Fibroblast of mammary gland (primary cell): ENCODE measurements at regions not wholly inside any gene's neighbourhood (a gene's known extent, or its start where the extent isn't known, plus 50 kb on each side); places are given as distances from the start of the nearest gene placed in this dataset.

ENCODE experiments used
- DNase-seq: peaks from one replicate; pipeline ENCODE4 v3.0.0-alpha.2; 2010; ENCODE audit warnings: low read depth
- H3K4me3 ChIP-seq: 2 replicates; pipeline ENCODE4 v1.5.1; 2011; ENCODE audit warnings: low read depth, mild to moderate bottlenecking, low read length, moderate library complexity; ENCODE audit not compliant: control insufficient read depth
- TF ChIP-seq, protein P1 (sequence below): conservative IDR thresholded peaks from 2 replicates; pipeline ENCODE4 v1.5.1; 2011; ENCODE audit warnings: low read depth, low read length, inconsistent platforms; ENCODE audit not compliant: control insufficient read depth, insufficient read depth

DNA sequence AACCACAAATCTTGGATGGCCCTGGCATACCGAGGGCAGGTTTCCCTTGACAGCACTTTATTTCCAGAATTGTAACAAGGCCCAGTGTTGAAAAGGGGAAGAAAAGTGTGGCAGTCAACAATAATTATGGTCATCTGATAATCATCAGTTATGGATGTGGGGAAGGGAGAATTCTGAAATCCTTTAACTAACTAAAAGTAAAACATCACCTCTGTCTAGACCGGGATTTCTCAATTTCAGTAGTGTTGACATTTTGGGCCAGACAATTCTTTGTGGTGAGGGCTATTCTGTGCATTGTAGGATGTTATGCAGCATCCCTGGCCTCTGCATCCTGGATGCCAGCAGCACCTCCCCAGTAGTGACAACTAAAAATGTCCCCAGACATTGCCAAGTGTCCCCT, 140.4 kb downstream of the PSAT1 start:
- TF ChIP-seq, protein P1, sequence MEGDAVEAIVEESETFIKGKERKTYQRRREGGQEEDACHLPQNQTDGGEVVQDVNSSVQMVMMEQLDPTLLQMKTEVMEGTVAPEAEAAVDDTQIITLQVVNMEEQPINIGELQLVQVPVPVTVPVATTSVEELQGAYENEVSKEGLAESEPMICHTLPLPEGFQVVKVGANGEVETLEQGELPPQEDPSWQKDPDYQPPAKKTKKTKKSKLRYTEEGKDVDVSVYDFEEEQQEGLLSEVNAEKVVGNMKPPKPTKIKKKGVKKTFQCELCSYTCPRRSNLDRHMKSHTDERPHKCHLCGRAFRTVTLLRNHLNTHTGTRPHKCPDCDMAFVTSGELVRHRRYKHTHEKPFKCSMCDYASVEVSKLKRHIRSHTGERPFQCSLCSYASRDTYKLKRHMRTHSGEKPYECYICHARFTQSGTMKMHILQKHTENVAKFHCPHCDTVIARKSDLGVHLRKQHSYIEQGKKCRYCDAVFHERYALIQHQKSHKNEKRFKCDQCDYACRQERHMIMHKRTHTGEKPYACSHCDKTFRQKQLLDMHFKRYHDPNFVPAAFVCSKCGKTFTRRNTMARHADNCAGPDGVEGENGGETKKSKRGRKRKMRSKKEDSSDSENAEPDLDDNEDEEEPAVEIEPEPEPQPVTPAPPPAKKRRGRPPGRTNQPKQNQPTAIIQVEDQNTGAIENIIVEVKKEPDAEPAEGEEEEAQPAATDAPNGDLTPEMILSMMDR: no peak
- no peak overlapping the region for H3K4me3 ChIP-seq
- DNase-seq: no peak

DNA sequence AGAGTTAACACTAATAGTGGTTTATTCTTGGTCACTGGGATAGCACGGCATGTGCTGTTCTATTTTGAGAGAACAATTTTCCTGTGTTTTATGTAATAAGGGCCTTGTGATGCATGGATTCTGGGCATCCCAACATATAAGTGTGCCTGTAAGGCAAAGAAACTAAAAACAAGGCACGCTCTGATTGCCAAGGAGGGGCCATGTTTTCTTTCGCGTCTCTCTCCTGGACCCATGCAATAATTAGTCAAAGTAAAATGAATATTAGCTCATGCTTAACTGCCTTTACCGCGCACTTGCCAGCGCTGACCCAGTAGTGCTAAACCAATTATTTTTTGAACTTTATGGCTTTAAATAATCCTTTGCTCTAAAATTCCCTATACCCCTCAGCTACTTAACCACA, 140.9 kb downstream of the PSAT1 start:
- no peak for DNase-seq
- TF ChIP-seq, protein P1: no peak
- no peak overlapping the region for H3K4me3 ChIP-seq

DNA sequence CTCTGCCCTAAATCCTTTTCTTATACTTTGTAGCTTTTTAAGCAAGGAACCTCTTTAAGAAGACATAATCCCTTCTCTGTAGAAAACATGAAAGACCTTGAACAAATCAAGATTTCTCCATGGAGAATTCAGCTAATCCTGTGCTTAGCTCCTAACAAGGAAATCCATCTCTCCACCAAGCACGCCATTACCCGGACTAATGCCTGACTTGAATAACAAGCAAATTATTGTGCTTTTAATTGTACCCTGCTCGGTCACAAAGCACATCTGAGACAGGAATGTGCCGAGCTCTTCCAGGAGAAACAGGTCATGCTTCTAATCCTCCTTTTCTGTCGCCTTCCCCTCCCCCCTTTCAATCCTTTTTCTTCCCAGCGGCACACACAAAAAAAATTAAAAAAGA, 141.3 kb downstream of the PSAT1 start:
- TF ChIP-seq, protein P1: no peak
- H3K4me3 ChIP-seq: no peak overlapping the region
- DNase-seq: no peak

DNA sequence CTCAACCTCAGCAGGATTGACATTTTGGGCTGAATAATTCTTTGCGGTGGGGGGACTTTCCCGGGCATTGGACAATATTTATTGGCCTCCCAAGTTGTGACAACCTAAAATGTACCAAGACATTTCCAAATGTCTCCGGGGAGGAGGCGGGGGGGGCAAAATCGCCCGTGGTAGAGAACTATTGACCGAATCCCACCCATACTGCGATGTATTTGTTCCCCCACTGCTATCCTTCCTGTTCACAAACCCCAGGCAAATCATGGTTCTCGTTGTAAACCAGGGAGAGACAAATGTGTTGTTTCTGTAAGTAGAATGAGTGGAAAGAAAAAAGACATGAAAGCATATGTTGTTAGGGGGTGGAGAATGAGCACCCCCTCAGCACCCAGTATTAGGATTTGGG, 141.9 kb downstream of the PSAT1 start:
- no peak for DNase-seq
- TF ChIP-seq, protein P1: no peak
- no peak overlapping the region for H3K4me3 ChIP-seq

DNA sequence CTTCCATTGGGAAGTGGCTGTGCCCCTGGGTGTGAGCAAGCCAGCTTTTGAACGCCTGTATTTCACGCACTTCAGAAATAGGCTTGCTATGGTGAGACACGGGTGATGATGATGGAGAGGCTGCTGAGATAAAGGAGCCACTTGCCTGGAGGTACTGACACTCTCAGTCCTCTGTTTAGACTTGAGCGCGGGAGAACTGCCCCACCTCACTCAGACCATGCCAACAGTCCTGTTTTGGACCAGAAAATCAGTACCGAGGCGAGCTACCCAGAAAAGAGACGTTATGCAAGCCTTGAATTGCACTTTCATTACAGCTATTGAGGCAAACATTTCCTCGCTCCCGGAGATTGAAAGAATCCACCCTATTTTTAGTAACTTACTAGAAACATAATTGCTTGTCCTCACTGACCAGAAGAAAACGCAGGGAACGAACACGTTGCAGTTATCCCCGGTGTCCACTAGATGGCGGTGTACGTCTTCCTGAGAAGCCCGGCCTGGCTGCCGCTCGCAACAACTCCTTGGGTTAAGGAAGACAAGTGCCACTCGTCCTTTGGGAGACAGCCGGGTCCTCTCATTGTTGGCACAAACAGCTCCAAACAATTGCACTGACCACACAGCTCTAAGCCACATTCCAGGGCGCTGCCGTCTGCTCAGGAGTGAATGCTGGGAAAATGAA, 142.4 kb downstream of the PSAT1 start:
- DNase-seq: peak; percentile 79
- H3K4me3 ChIP-seq: no peak overlapping the region
- TF ChIP-seq, protein P1: peak; percentile 94

DNA sequence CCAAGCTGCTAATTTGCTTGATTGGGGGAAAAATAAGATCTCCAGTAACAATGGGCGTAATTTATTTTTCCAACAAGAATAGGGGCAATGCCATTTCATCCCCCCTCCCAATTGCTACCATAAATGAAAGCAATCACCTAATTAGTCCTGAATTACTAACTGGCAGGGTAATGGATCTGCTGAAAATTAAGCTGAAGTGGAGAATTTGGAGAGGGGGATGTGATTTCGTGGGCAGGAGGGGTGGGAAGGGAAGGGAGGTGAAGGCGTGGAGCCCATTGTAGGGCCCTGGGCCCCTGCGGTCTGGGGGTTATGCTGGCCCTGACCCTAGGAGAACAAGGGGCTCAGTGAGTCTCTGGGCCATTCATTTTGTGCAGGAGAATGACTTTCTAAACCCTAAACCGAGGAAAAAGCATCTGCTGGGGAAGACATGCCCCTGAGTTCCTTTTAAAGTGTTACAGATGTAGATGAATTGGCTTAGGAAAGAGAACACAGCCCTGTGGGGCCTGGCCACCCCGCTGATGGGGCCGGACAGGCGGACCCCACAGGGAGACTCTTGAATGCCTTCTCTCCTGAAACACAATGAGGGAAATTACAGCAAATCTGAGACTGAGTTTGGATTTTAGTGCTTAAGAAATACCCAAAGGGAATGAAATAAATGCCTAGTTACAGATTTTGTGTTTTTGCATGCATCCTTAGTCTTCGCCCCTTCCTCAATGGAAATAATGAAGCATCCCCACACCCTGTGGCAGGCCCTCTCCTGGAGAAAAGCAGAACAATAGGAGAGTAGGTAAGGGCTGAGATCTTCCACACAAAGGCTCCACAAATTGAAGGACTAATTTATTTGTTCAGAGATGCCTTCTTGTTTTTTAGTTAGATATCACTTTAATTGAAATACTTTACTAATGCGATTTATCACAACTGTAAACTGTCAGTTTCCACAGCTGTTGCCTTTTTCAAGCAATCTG, 143.2 kb downstream of the PSAT1 start:
- TF ChIP-seq, protein P1: no peak
- no peak for DNase-seq
- no peak overlapping the region for H3K4me3 ChIP-seq
